CD4-positive, alpha-beta T cell treated with Interleukin-17A for 4 hours (primary cell): ENCODE measurements at regions not wholly inside any gene's neighbourhood (a gene's known extent, or its start where the extent isn't known, plus 50 kb on each side); places are given as distances from the start of the nearest gene placed in this dataset.

Source experiments
- DNase-seq: peaks from one replicate; pipeline ENCODE4 v3.0.0-alpha.2; 2020; ENCODE audit warnings: mixed read lengths

- DNase-seq, result no peak
Observed at GRCh38 chrX:16511796-16512776, 137.9 kb upstream of the S100G start.

- DNase-seq, result no peak
Observed at GRCh38 chrX:16516232-16516876, 133.6 kb upstream of the S100G start.

- no peak for DNase-seq
Observed at GRCh38 chrX:16517039-16517605, 132.8 kb upstream of the S100G start.

GRCh38 chrX:16518131-16518530 lies 131.8 kb upstream of the S100G start:
- no peak for DNase-seq

- DNase-seq, result no peak
Observed at GRCh38 chrX:16524316-16524715, 125.6 kb upstream of the S100G start.

- DNase-seq, result no peak
Observed at GRCh38 chrX:16526003-16526402, 124.0 kb upstream of the S100G start.

GRCh38 chrX:16528620-16529019 lies 121.3 kb upstream of the S100G start:
- DNase-seq, result peak; percentile 60
